ENCODE measurements at regions not wholly inside any gene's neighbourhood (a gene's known extent, or its start where the extent isn't known, plus 50 kb on each side); places are given as distances from the start of the nearest gene placed in this dataset.

DNA sequence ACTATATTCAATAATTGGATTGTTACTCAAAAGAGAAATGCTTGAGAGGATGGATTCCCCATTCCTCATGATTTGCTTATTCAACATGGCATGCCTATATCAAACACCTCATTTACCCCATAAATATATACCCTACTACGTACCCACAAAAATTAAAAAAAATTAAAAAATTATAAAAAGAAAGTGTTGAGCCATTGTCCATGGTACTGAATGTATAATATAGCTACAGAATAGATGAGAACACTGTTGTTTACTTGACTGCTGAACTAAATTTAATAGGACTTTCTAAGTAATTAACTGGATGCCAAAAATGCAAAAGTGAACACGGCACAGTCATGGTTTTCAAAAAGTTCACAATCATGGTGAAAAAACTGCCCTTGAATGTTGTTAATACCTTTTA lies 725.8 kb downstream of the KCTD16 start:
- ChIA-PET POLR2A (no interaction called here), CTCF (no interaction called here)
- Mint-ChIP-seq H3K9me3 (peaks cover 20 to 31% (median 27%) of the 10 kb centered on the region in 3 donors), H3K36me3 (no peaks in the 10 kb centered on the region), H3K4me3 (no peak overlapping the region), H3K4me1 (no peaks in the 10 kb centered on the region), H3K27me3 (no peaks in the 10 kb centered on the region), H3K27ac (no peak overlapping the region)
- Histone ChIP-seq H3K27ac (ENCODE audit: low read length) (no peak overlapping the region), H3K27me3 (replicated peaks in 1 of 2; ENCODE audit: control insufficient read depth in 2 of 2, extremely low read depth in 1 of 2, insufficient read depth in 2 of 2, low read length in 1 of 2) (no peaks in the 10 kb centered on the region), H3K9me3 (no peaks in the 10 kb centered on the region), H3K36me3 (ENCODE audit: control insufficient read depth in 2 of 2, extremely low read depth in 1 of 2, insufficient read depth in 1 of 2, low read length in 1 of 2) (no peaks in the 10 kb centered on the region), H3K4me3 (ENCODE audit: control insufficient read depth in 1 of 2, extremely low read depth in 1 of 2, low read length in 1 of 2) (no peak overlapping the region), H3K4me1 (ENCODE audit: control insufficient read depth in 1 of 2, extremely low read depth in 1 of 2, insufficient read depth in 2 of 2, low read length in 2 of 2) (no peaks in the 10 kb centered on the region)
- DNase-seq: no peak
- ATAC-seq (replicated peaks in 1 of 4): no peak
- 100% methylated on average over 1 of the region's 2 CpGs for WGBS (ENCODE audit: insufficient coverage)

DNA sequence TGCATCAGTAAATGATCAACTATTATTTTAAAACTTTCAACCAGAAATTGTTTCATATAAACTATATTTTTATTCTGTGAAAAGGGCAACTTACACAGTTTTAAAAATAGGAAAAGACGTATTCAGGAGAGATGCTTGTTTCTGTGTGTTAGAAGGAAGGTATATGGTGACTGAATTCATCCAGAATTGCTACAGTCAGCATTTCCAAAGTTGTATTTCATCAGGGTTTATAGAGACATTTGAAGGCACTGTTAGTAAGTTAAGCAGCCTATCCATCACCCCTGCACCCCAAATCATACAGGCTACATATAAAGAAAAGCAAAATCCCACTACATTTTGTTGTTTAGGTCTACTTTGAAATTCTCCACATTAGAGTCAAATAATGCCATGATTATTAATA lies 716.0 kb downstream of the KCTD16 start:
- Histone ChIP-seq H3K9me3 (no peaks in the 10 kb centered on the region), H3K27ac (ENCODE audit: low read length) (no peak overlapping the region), H3K4me3 (ENCODE audit: control insufficient read depth in 1 of 2, extremely low read depth in 1 of 2, low read length in 1 of 2) (no peak overlapping the region), H3K4me1 (ENCODE audit: control insufficient read depth in 1 of 2, extremely low read depth in 1 of 2, insufficient read depth in 2 of 2, low read length in 2 of 2) (no peaks in the 10 kb centered on the region), H3K36me3 (ENCODE audit: control insufficient read depth in 2 of 2, extremely low read depth in 1 of 2, insufficient read depth in 1 of 2, low read length in 1 of 2) (no peaks in the 10 kb centered on the region), H3K27me3 (replicated peaks in 1 of 2; ENCODE audit: control insufficient read depth in 2 of 2, extremely low read depth in 1 of 2, insufficient read depth in 2 of 2, low read length in 1 of 2) (no peaks in the 10 kb centered on the region)
- ChIA-PET POLR2A (no interaction called here), CTCF (no interaction called here)
- H3K27ac Mint-ChIP-seq: no peak overlapping the region
- no peak for DNase-seq
- no peak for ATAC-seq (replicated peaks in 1 of 4)
- H3K4me1 Mint-ChIP-seq: no peaks in the 10 kb centered on the region
- no peak overlapping the region for H3K4me3 Mint-ChIP-seq
- WGBS (ENCODE audit: insufficient coverage): no CpG with 5 or more reads among the region's 1 CpG
- no peaks in the 10 kb centered on the region for H3K36me3 Mint-ChIP-seq
- H3K9me3 Mint-ChIP-seq: peaks cover 4 to 17% (median 11%) of the 10 kb centered on the region in 3 donors
- no peaks in the 10 kb centered on the region for H3K27me3 Mint-ChIP-seq

DNA sequence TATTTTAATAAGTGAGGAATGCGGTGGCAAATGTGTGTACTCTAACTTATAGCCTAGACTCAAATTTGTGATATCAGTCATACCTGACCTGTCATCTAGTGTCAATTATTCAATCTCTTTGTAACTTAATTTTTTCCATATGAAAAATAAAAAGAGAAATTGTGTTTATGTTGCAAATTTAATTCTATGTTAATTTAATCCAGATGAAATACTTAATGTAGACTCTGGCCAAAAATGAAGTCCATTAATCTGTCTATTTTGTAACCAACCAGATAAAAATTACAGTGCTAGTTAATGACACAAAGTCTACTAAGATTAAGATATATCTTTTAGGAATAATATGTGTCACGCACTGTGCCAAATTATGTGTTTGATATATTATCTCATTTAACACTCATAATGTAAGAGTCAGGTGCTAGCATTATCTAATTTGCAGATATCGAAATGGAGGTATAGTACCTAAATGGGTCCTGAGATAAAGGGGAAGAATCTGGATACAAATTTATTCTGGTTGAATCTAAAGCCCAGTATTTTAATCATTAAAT lies 712.1 kb downstream of the KCTD16 start:
- H3K27me3 Mint-ChIP-seq: no peaks in the 10 kb centered on the region
- H3K4me1 Mint-ChIP-seq: no peaks in the 10 kb centered on the region
- Histone ChIP-seq H3K4me1 (ENCODE audit: control insufficient read depth in 1 of 2, extremely low read depth in 1 of 2, insufficient read depth in 2 of 2, low read length in 2 of 2) (no peaks in the 10 kb centered on the region), H3K4me3 (ENCODE audit: control insufficient read depth in 1 of 2, extremely low read depth in 1 of 2, low read length in 1 of 2) (no peak overlapping the region), H3K27me3 (replicated peaks in 1 of 2; ENCODE audit: control insufficient read depth in 2 of 2, extremely low read depth in 1 of 2, insufficient read depth in 2 of 2, low read length in 1 of 2) (no peaks in the 10 kb centered on the region), H3K36me3 (ENCODE audit: control insufficient read depth in 2 of 2, extremely low read depth in 1 of 2, insufficient read depth in 1 of 2, low read length in 1 of 2) (no peaks in the 10 kb centered on the region), H3K27ac (ENCODE audit: low read length) (no peak overlapping the region), H3K9me3 (no peaks in the 10 kb centered on the region)
- H3K4me3 Mint-ChIP-seq: no peak overlapping the region
- WGBS (ENCODE audit: insufficient coverage): no CpG with 5 or more reads among the region's 3 CpGs
- no peaks in the 10 kb centered on the region for H3K36me3 Mint-ChIP-seq
- DNase-seq (no peak), ATAC-seq (replicated peaks in 1 of 4) (no peak)
- no peak overlapping the region for H3K27ac Mint-ChIP-seq
- H3K9me3 Mint-ChIP-seq: peaks cover 2 to 8% (median 4%) of the 10 kb centered on the region in 3 donors
- ChIA-PET POLR2A (no interaction called here), CTCF (no interaction called here)

DNA sequence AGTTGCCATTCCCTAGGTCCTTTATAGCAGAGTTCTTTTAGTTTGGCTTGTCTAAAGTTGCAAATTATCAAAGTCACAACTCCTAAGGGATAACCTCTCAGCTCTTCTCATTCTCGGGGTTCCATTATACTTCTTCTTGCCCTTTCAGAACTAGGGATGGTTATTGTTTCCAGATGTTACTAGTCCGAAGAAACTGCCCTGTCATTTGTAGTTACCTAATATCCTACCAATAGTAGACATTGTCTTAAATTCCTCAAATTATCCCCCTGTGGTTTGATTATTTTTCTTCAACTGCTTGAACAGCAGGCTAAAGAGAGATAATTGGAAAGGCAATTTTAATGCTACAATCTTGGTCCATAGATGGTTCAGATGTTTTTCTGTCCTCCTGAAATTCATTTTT lies 709.8 kb downstream of the KCTD16 start:
- ChIA-PET POLR2A (no interaction called here), CTCF (no interaction called here)
- Mint-ChIP-seq H3K36me3 (no peaks in the 10 kb centered on the region), H3K4me1 (no peaks in the 10 kb centered on the region), H3K27ac (no peak overlapping the region), H3K27me3 (no peaks in the 10 kb centered on the region), H3K4me3 (no peak overlapping the region), H3K9me3 (peaks cover 4 to 11% (median 8%) of the 10 kb centered on the region in 3 donors)
- Histone ChIP-seq H3K4me1 (ENCODE audit: control insufficient read depth in 1 of 2, extremely low read depth in 1 of 2, insufficient read depth in 2 of 2, low read length in 2 of 2) (no peaks in the 10 kb centered on the region), H3K4me3 (ENCODE audit: control insufficient read depth in 1 of 2, extremely low read depth in 1 of 2, low read length in 1 of 2) (no peak overlapping the region), H3K27ac (ENCODE audit: low read length) (no peak overlapping the region), H3K9me3 (no peaks in the 10 kb centered on the region), H3K36me3 (ENCODE audit: control insufficient read depth in 2 of 2, extremely low read depth in 1 of 2, insufficient read depth in 1 of 2, low read length in 1 of 2) (no peaks in the 10 kb centered on the region), H3K27me3 (replicated peaks in 1 of 2; ENCODE audit: control insufficient read depth in 2 of 2, extremely low read depth in 1 of 2, insufficient read depth in 2 of 2, low read length in 1 of 2) (no peaks in the 10 kb centered on the region)
- WGBS (ENCODE audit: insufficient coverage): no CpG with 5 or more reads among the region's 2 CpGs
- ATAC-seq (replicated peaks in 1 of 4) (no peak), DNase-seq (no peak)

DNA sequence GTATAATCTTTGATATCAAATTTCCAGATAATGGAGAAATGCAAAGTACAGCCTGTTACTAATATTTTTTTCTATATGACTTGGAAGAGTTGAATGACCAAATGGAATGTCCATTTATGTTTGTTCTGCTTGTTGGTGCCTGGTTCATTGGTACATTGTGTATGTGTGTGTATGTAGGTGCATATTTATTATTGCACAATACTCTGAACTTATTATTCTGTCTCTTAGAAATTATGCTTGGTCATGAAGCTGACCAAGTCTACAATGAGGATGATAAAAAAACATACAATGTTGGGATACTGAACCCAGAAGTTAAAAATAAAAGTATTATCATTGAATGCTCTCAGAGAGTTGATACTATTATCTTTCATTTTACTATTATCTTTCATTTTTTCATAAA lies 706.3 kb downstream of the KCTD16 start:
- H3K9me3 ChIP-seq: no peaks in the 10 kb centered on the region
- no peak for ATAC-seq (replicated peaks in 1 of 4)
- H3K4me3 Mint-ChIP-seq: no peak overlapping the region
- peaks cover 2 to 20% (median 18%) of the 10 kb centered on the region in 3 donors for H3K9me3 Mint-ChIP-seq
- no peak overlapping the region for H3K27ac ChIP-seq (ENCODE audit: low read length)
- H3K36me3 Mint-ChIP-seq: no peaks in the 10 kb centered on the region
- H3K4me1 Mint-ChIP-seq: no peaks in the 10 kb centered on the region
- no peaks in the 10 kb centered on the region for H3K4me1 ChIP-seq (ENCODE audit: control insufficient read depth in 1 of 2, extremely low read depth in 1 of 2, insufficient read depth in 2 of 2, low read length in 2 of 2)
- DNase-seq: no peak
- ChIA-PET POLR2A (no interaction called here), CTCF (no interaction called here)
- H3K36me3 ChIP-seq (ENCODE audit: control insufficient read depth in 2 of 2, extremely low read depth in 1 of 2, insufficient read depth in 1 of 2, low read length in 1 of 2): no peaks in the 10 kb centered on the region
- no peaks in the 10 kb centered on the region for H3K27me3 ChIP-seq (replicated peaks in 1 of 2; ENCODE audit: control insufficient read depth in 2 of 2, extremely low read depth in 1 of 2, insufficient read depth in 2 of 2, low read length in 1 of 2)
- H3K4me3 ChIP-seq (ENCODE audit: control insufficient read depth in 1 of 2, extremely low read depth in 1 of 2, low read length in 1 of 2): no peak overlapping the region
- no peak overlapping the region for H3K27ac Mint-ChIP-seq
- no peaks in the 10 kb centered on the region for H3K27me3 Mint-ChIP-seq

DNA sequence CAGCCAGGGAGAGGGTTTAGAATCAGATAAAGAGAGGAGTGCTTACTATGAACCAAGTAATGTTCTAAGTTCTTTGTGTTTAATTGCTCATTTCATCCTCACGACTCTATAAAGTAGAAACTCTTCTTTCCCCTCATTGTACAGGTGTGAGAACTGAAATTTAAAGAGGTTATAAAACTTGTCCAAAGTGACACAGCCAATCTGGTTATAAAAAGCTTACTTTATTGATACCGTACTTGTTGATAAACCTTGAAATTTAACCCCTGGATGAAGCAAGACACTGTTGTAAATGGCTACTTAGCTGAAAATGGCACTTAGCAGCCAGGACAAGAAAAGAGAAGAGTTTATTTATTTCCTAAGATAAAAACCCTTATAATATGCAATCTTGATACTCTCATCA lies 702.4 kb downstream of the KCTD16 start:
- H3K4me3 ChIP-seq (ENCODE audit: control insufficient read depth in 1 of 2, extremely low read depth in 1 of 2, low read length in 1 of 2): no peak overlapping the region
- Mint-ChIP-seq H3K36me3 (no peaks in the 10 kb centered on the region), H3K4me1 (no peaks in the 10 kb centered on the region), H3K27me3 (no peaks in the 10 kb centered on the region), H3K4me3 (no peak overlapping the region), H3K9me3 (peaks cover 6 to 20% (median 18%) of the 10 kb centered on the region in 3 donors), H3K27ac (no peak overlapping the region)
- H3K27me3 ChIP-seq (replicated peaks in 1 of 2; ENCODE audit: control insufficient read depth in 2 of 2, extremely low read depth in 1 of 2, insufficient read depth in 2 of 2, low read length in 1 of 2): no peaks in the 10 kb centered on the region
- DNase-seq (no peak), ATAC-seq (replicated peaks in 1 of 4) (no peak)
- no peak overlapping the region for H3K27ac ChIP-seq (ENCODE audit: low read length)
- no CpG with 5 or more reads among the region's 2 CpGs for WGBS (ENCODE audit: insufficient coverage)
- no peaks in the 10 kb centered on the region for H3K4me1 ChIP-seq (ENCODE audit: control insufficient read depth in 1 of 2, extremely low read depth in 1 of 2, insufficient read depth in 2 of 2, low read length in 2 of 2)
- POLR2A ChIA-PET: no interaction called here
- CTCF ChIA-PET: no interaction called here
- no peaks in the 10 kb centered on the region for H3K36me3 ChIP-seq (ENCODE audit: control insufficient read depth in 2 of 2, extremely low read depth in 1 of 2, insufficient read depth in 1 of 2, low read length in 1 of 2)
- no peaks in the 10 kb centered on the region for H3K9me3 ChIP-seq

DNA sequence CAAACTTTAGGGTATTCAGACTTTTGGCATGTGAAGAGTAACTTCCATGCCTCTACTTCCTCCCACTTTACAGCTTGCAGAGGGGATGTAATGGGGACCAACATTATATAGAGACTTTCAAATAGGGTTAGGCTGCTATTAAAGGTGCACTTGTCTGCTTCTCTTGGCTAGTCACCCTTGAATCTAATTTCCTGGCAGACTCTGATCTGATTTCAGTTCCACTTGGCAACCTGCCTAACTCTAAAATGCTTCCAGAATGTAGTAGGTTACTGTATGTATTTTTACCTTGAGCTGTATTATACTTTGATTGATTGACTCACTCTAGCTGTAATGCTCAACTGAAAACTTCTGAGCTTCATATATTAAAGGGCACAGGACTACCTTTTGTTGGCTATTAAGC lies 693.4 kb downstream of the KCTD16 start:
- ChIA-PET POLR2A (no interaction called here), CTCF (no interaction called here)
- Mint-ChIP-seq H3K27ac (no peak overlapping the region), H3K27me3 (no peaks in the 10 kb centered on the region), H3K9me3 (peaks cover 15 to 21% (median 20%) of the 10 kb centered on the region in 3 donors), H3K4me3 (no peak overlapping the region), H3K36me3 (no peaks in the 10 kb centered on the region), H3K4me1 (no peaks in the 10 kb centered on the region)
- no peak for DNase-seq
- Histone ChIP-seq H3K4me1 (ENCODE audit: control insufficient read depth in 1 of 2, extremely low read depth in 1 of 2, insufficient read depth in 2 of 2, low read length in 2 of 2) (no peaks in the 10 kb centered on the region), H3K27ac (ENCODE audit: low read length) (no peak overlapping the region), H3K27me3 (replicated peaks in 1 of 2; ENCODE audit: control insufficient read depth in 2 of 2, extremely low read depth in 1 of 2, insufficient read depth in 2 of 2, low read length in 1 of 2) (no peaks in the 10 kb centered on the region), H3K9me3 (no peaks in the 10 kb centered on the region), H3K36me3 (ENCODE audit: control insufficient read depth in 2 of 2, extremely low read depth in 1 of 2, insufficient read depth in 1 of 2, low read length in 1 of 2) (no peaks in the 10 kb centered on the region), H3K4me3 (ENCODE audit: control insufficient read depth in 1 of 2, extremely low read depth in 1 of 2, low read length in 1 of 2) (no peak overlapping the region)
- ATAC-seq (replicated peaks in 1 of 4): no peak
